Inferior parietal cortex (tissue), 1 donor: ENCODE measurements at regions not wholly inside any gene's neighbourhood (a gene's known extent, or its start where the extent isn't known, plus 50 kb on each side); places are given as distances from the start of the nearest gene placed in this dataset.
"Not testable (repeated sequence)": the region's sequence is repeated elsewhere in the genome, so short reads cannot be mapped to it uniquely, and the experiment has no call there.

Experiments used
- DNase-seq: peaks from one replicate; pipeline ENCODE4 v3.0.0-alpha.2; 2016; ENCODE audit errors: extremely low spot score

- DNase-seq = no peak
Observed at GRCh38 chr2:221767106-221768012, 195.3 kb upstream of the EPHA4 start.

GRCh38 chr2:221762496-221762895 is 190.4 kb upstream of the EPHA4 start:
- no peak for DNase-seq

GRCh38 chr2:221761260-221761659 is 189.2 kb upstream of the EPHA4 start:
- no peak for DNase-seq

- no peak for DNase-seq
Observed at GRCh38 chr2:221758076-221758475, 186.0 kb upstream of the EPHA4 start.

- no peak for DNase-seq
Observed at GRCh38 chr2:221753401-221753800, 181.3 kb upstream of the EPHA4 start.

- no peak for DNase-seq
Observed at GRCh38 chr2:221752781-221753180, 180.7 kb upstream of the EPHA4 start.

- DNase-seq = no peak
Observed at GRCh38 chr2:221750316-221750715, 178.2 kb upstream of the EPHA4 start.

- no peak for DNase-seq
Observed at GRCh38 chr2:221747289-221747972, 175.3 kb upstream of the EPHA4 start.

GRCh38 chr2:221741496-221742211 is 169.6 kb upstream of the EPHA4 start:
- DNase-seq = no peak

GRCh38 chr2:221731432-221732145 is 159.5 kb upstream of the EPHA4 start:
- DNase-seq = no peak

GRCh38 chr2:221726894-221727513 is 154.9 kb upstream of the EPHA4 start:
- DNase-seq = no peak

GRCh38 chr2:221724631-221725203 is 152.6 kb upstream of the EPHA4 start:
- DNase-seq = no peak

GRCh38 chr2:221724117-221724516 is 152.0 kb upstream of the EPHA4 start:
- not testable (repeated sequence) for DNase-seq

GRCh38 chr2:221716426-221717303 is 144.6 kb upstream of the EPHA4 start:
- no peak for DNase-seq

GRCh38 chr2:221715523-221716247 is 143.6 kb upstream of the EPHA4 start:
- no peak for DNase-seq

GRCh38 chr2:221710744-221711143 is 138.6 kb upstream of the EPHA4 start:
- DNase-seq = no peak

GRCh38 chr2:221708902-221709301 is 136.8 kb upstream of the EPHA4 start:
- no peak for DNase-seq

- DNase-seq = no peak
Observed at GRCh38 chr2:221705185-221705877, 133.2 kb upstream of the EPHA4 start.

GRCh38 chr2:221704442-221704841 is 132.3 kb upstream of the EPHA4 start:
- no peak for DNase-seq
